ENCODE measurements at regions not wholly inside any gene's neighbourhood (a gene's known extent, or its start where the extent isn't known, plus 50 kb on each side); places are given as distances from the start of the nearest gene placed in this dataset.

DNA sequence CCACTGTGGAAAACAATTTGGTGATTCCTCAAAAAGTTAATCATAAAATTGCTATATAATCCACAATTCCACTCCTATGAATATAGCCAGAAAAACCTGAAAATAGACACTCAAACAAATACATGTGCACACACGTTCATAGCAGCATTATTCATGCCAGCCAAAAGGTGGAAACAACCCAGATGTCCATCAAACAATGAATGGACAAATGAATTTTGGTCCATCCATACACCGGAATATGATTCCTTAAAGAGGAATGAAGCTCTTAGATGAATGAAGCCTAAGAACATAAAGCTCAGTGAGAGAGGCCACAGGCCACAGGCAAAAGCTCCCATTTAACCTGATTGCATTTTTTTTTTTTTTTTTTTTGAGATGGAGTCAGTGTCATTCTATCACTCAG is 114.6 kb upstream of the TNRC6C start:
- Histone ChIP-seq H3K4me2 (ENCODE audit: low read length) (peak overlapping the region; percentile 56), H3K36me3 (ENCODE audit: control insufficient read depth, low read length) (no peaks in the 10 kb centered on the region), H3K9me2 (replicated peaks; ENCODE audit: control insufficient read depth, low read length) (no peaks in the 10 kb centered on the region), H3K4me1 (ENCODE audit: control insufficient read depth, low read length) (peaks cover 48% of the 10 kb centered on the region), H3K27ac (ENCODE audit: low read depth, low read length) (peak overlapping the region; percentile 20; the same call in 1 of the 2 replicates), H3F3A (ENCODE audit: control insufficient read depth, insufficient read depth) (no peaks in the 10 kb centered on the region), H4K20me1 (ENCODE audit: control insufficient read depth, insufficient read depth, low read depth, low read length) (no peaks in the 10 kb centered on the region), H3K9me3 (ENCODE audit: control insufficient read depth, insufficient read depth, low read length) (no peaks in the 10 kb centered on the region), H3K27me3 (ENCODE audit: control insufficient read depth, low read length) (peaks cover 11% of the 10 kb centered on the region), H3K4me3 (ENCODE audit: low read length) (peak overlapping the region; percentile 20), H3K79me2 (ENCODE audit: control insufficient read depth, low read length) (no peaks in the 10 kb centered on the region)
- TF ChIP-seq, protein P1, sequence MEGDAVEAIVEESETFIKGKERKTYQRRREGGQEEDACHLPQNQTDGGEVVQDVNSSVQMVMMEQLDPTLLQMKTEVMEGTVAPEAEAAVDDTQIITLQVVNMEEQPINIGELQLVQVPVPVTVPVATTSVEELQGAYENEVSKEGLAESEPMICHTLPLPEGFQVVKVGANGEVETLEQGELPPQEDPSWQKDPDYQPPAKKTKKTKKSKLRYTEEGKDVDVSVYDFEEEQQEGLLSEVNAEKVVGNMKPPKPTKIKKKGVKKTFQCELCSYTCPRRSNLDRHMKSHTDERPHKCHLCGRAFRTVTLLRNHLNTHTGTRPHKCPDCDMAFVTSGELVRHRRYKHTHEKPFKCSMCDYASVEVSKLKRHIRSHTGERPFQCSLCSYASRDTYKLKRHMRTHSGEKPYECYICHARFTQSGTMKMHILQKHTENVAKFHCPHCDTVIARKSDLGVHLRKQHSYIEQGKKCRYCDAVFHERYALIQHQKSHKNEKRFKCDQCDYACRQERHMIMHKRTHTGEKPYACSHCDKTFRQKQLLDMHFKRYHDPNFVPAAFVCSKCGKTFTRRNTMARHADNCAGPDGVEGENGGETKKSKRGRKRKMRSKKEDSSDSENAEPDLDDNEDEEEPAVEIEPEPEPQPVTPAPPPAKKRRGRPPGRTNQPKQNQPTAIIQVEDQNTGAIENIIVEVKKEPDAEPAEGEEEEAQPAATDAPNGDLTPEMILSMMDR (IDR thresholded peaks at IDR 0.05; ENCODE audit: low read depth, low read length, poor library complexity, severe bottlenecking), result no peak
- no peak for TF ChIP-seq EZH2phosphoT487 (IDR thresholded peaks at IDR 0.05; ENCODE audit: borderline replicate concordance, low read length)

DNA sequence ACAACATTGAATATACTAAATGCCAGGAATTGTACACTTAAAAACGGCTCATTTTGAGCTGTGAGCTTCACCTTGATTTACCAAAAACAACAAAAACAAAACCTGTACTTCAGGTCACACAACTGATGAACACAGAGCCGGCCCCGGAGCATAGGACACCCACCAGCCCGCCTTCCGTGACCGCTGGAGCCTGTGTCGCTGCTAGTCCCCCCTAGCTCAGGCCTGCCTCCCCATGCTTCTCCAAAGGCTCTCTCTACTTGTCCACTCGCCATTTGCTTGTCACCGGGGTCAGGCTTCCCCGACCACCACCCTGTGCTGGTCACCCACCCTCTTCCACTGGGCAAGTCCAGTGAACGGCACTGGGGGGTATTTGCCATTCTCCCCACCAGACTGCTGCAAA is 113.8 kb upstream of the TNRC6C start:
- no peaks in the 10 kb centered on the region for H4K20me1 ChIP-seq (ENCODE audit: control insufficient read depth, insufficient read depth, low read depth, low read length)
- no peak for TF ChIP-seq EZH2phosphoT487 (IDR thresholded peaks at IDR 0.05; ENCODE audit: borderline replicate concordance, low read length)
- TF ChIP-seq, protein P1 (IDR thresholded peaks at IDR 0.05; ENCODE audit: low read depth, low read length, poor library complexity, severe bottlenecking), result no peak
- H3F3A ChIP-seq (ENCODE audit: control insufficient read depth, insufficient read depth), result no peaks in the 10 kb centered on the region
- H3K27ac ChIP-seq (ENCODE audit: low read depth, low read length), result no peak overlapping the region
- no peaks in the 10 kb centered on the region for H3K79me2 ChIP-seq (ENCODE audit: control insufficient read depth, low read length)
- no peaks in the 10 kb centered on the region for H3K9me2 ChIP-seq (replicated peaks; ENCODE audit: control insufficient read depth, low read length)
- H3K27me3 ChIP-seq (ENCODE audit: control insufficient read depth, low read length), result peaks cover 5% of the 10 kb centered on the region
- no peaks in the 10 kb centered on the region for H3K9me3 ChIP-seq (ENCODE audit: control insufficient read depth, insufficient read depth, low read length)
- H3K4me3 ChIP-seq (ENCODE audit: low read length), result no peak overlapping the region
- no peaks in the 10 kb centered on the region for H3K36me3 ChIP-seq (ENCODE audit: control insufficient read depth, low read length)
- H3K4me1 ChIP-seq (ENCODE audit: control insufficient read depth, low read length), result peaks cover 48% of the 10 kb centered on the region
- H3K4me2 ChIP-seq (ENCODE audit: low read length), result no peak overlapping the region

DNA sequence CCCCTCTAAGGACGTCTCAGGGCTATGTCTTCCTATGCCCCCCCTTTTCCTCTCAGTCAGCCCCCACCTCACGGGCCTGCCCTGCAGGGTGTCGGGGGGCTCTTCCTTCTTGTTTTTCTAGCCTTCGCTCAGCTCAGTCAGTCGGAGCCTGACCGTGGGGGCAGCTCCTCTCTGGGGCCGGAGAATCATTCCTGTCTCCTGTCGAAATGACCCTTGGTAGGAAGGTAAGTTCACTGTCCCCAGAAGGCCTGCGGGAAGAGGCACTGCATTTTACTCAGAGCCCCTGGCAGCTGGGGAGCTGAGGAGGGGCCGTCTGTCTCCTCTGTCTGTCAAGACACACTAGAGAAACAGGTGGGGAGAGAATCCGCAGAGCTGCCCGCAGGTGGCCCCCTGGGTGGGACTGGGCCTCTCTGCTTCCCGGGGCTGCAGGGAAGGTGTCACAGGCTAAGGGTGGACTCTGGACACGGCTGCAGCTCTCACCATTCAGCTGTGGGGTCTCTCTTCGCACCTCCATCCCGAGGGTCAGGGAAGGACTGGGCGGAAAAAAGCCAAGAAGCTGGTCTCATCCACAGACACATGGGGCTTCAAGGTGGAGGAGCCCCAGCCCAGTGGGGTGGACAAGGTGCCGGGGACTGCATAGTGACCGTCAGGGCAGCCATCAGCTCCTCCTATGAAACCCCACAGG is 112.8 kb upstream of the TNRC6C start:
- Histone ChIP-seq H3K79me2 (ENCODE audit: control insufficient read depth, low read length) (no peaks in the 10 kb centered on the region), H3K4me2 (ENCODE audit: low read length) (no peak overlapping the region; the same call in 1 of the 2 replicates), H3F3A (ENCODE audit: control insufficient read depth, insufficient read depth) (no peaks in the 10 kb centered on the region), H4K20me1 (ENCODE audit: control insufficient read depth, insufficient read depth, low read depth, low read length) (no peaks in the 10 kb centered on the region), H3K36me3 (ENCODE audit: control insufficient read depth, low read length) (no peaks in the 10 kb centered on the region), H3K4me3 (ENCODE audit: low read length) (no peak overlapping the region), H3K9me3 (ENCODE audit: control insufficient read depth, insufficient read depth, low read length) (no peaks in the 10 kb centered on the region), H3K27me3 (ENCODE audit: control insufficient read depth, low read length) (peaks cover 5% of the 10 kb centered on the region), H3K4me1 (ENCODE audit: control insufficient read depth, low read length) (peaks cover 48% of the 10 kb centered on the region), H3K9me2 (replicated peaks; ENCODE audit: control insufficient read depth, low read length) (no peaks in the 10 kb centered on the region), H3K27ac (ENCODE audit: low read depth, low read length) (no peak overlapping the region)
- TF ChIP-seq EZH2phosphoT487 (IDR thresholded peaks at IDR 0.05; ENCODE audit: borderline replicate concordance, low read length), result no peak
- TF ChIP-seq, protein P1 (IDR thresholded peaks at IDR 0.05; ENCODE audit: low read depth, low read length, poor library complexity, severe bottlenecking), result no peak
